GM21717 (cell line): ENCODE measurements at regions not wholly inside any gene's neighbourhood (a gene's known extent, or its start where the extent isn't known, plus 50 kb on each side); places are given as distances from the start of the nearest gene placed in this dataset.
"Not testable (repeated sequence)": the region's sequence is repeated elsewhere in the genome, so short reads cannot be mapped to it uniquely, and the experiment has no call there.

Source experiments
- ATAC-seq: cut with Tn5 transposase; IDR thresholded peaks from one replicate; pipeline ENCODE4 v1.9.1; 2021; ENCODE audit warnings: mild to moderate bottlenecking, moderate library complexity; ENCODE audit not compliant: unreplicated experiment

DNA sequence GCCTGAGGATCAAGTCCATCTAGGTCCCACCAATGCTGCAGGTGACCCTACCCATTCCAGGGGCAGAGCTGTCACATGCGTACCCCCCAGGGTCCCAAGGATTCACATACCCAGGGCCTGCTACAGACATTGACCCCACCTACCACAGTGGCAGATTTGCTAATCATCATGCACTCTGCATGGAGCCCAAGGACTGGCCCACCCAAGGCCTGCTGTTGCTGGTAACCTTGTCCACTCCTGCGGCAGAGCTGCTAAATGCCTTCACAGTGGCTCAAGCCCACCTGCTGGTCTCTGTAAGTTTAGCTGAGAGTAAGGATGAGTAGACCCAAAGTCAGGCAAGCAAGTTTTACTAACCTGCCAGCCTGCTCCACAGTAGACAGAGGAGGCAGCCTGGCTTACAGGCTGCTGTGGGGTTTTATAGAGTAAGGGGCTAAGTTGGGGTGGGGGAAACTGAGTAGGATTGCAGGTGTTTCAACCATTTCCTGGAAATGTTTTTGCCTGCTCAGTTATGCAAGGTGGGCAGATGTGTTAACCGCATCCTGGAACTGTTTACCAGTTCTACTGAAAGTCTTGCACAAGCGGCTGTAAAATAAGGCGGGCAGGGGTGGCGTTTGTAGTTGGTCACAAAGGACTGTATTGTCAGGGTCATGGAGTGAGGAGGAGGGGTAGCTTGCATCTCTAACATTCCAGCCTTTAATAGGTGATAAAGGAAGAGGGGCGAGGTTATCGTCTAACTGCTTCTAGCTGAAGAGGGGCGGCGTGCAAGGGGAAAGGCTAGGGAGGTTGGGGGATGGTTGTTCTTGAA is 2163.5 kb upstream of the WWC1 start:
- ATAC-seq = no peak

DNA sequence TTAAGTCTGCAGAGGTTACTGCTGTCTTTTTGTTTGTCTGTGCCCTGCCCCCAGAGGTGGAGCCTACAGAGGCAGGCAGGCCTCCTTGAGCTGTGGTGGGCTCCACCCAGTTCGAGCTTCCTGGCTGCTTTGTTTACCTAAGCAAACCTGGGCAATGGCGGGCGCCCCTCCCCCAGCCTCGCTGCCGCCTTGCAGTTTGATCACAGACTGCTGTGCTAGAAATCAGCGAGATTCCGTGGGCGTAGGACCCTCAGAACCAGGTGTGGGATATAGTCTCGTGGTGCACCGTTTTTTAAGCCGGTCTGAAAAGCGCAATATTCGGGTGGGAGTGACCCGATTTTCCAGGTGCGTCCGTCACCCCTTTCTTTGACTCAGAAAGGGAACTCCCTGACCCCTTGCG is 2146.3 kb upstream of the WWC1 start:
- not testable (repeated sequence) for ATAC-seq

DNA sequence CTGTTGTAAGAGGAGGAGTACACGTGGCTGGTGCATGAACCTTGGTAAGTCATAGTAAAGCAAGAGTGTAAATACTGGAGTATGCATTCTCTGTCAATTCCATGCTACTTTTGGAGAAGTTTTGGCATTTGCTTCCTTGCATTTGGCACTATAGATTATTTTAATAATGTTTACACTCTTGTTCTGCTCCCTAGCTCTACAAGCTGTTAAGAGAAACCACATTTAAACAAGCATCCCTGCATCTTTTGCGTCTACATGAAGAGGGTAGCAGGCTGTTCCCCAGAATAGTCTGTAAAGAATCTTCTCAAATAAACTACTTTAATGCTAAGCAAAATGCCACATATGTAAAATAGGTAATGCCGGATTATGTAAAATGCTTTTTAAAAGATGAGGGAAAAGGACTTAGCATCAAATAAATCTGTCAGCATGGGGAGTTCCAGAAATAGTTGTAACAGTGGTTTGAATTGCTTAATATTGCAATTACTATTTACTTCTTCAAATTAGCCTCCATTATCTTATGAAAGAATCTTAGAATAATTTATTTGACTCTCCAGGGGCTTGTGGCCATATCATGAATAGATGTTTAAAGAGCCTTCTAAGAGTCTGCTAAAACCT is 2127.3 kb upstream of the WWC1 start:
- ATAC-seq = no peak

DNA sequence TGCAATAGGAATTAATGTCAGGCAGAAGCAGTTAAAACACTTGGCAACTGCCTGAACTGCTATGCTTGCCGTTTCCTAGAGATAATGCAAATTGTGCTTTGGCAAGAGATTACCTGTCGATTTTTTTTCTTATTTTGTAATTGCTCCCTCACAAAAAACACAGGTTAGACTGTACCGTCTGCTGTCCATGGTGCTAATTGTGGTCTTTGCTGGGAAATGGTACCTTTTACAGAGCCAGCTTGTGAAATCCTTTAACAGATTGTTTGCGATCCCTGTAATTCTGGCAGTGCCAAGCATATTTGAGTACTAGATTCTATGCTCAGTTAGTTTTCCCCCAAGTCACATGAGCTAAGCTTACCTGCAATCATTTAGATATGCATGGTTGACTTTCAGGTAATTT is 2125.8 kb upstream of the WWC1 start:
- ATAC-seq = no peak

DNA sequence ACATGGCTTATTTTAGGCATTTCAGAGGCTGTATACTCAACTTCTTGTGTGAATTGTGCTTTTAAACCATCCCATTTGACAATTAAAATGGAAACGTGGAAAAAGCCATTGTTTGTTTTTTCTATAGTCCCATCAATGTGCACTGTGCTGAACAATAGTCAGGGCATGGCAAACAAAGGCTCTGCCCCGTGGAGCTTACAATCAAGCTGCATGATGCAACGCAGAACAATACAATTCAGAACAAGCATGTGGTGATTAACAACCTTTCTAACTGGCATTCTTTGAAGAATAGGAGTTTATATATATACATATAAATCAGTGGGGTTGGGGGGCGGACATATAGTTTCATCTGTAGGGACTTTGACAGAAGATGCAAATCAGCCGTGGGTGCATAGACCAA is 2125.4 kb upstream of the WWC1 start:
- ATAC-seq = no peak

DNA sequence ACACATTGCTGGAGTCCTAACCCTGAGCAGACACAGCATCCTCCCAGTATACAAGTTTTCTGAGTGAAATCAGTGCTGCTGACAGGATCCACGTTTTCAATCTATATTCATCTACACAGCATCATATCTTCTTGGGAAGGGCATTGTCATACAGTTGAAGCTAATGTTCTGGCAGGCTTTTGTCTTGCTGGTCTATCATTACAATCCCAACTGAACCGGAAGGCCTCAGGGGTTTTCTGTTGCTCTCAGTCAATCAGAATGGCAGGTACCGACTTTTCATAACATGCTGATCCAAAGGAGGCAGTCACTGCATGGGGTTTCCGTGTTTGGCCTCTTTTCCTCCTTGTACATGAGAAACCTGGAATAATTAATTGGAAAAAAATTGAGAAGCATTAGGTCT is 2118.8 kb upstream of the WWC1 start:
- ATAC-seq = no peak

DNA sequence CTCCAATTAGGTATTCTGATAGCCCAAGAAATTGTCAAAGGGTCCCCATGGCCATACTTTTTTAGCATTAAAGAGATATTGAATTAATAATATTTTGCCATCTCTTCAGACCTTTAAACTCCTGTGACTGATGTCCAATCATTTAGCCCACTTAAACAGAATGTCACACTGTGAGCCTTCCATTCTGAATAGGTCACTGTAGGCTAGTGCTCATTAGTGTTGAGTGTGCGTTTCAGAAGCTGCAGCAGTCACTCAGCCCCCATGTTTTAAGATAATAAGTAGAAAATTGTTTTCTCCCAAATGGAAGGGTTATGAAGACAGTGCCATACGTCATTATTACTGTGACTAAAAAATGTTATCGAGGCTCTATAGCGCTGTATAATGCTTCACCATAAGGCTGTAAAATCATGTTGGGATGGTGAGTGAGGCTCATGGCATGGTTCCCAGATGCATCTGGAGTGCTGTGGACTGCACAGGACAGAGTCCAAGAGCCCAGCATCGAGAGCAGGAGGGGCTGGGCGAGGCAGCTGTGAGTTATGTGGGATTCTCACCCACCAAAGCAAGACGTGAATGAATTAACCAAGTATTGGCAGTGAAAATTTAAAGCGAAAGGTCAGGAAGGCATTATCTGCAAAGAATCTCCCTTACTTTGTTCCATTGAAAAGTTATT is 2112.9 kb upstream of the WWC1 start:
- ATAC-seq = no peak

DNA sequence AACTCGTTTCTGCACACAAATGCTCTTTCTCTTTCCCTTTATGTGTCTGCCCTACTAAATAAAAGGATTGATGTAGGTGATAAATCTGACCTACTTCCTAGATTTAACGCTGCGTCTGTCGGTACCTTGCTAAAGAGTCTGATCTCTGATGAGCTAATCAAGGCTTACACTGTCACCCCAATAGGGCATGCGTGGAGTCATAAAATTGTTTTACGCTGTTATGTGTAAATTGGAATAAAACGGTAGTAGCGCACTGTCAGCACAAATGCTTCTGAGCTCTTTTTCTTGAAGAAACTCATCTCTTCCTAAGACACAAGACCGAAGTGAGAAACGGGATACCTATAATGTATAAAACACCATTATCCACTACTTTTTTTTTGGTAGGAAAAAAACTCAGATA is 2106.3 kb upstream of the WWC1 start:
- ATAC-seq = no peak

DNA sequence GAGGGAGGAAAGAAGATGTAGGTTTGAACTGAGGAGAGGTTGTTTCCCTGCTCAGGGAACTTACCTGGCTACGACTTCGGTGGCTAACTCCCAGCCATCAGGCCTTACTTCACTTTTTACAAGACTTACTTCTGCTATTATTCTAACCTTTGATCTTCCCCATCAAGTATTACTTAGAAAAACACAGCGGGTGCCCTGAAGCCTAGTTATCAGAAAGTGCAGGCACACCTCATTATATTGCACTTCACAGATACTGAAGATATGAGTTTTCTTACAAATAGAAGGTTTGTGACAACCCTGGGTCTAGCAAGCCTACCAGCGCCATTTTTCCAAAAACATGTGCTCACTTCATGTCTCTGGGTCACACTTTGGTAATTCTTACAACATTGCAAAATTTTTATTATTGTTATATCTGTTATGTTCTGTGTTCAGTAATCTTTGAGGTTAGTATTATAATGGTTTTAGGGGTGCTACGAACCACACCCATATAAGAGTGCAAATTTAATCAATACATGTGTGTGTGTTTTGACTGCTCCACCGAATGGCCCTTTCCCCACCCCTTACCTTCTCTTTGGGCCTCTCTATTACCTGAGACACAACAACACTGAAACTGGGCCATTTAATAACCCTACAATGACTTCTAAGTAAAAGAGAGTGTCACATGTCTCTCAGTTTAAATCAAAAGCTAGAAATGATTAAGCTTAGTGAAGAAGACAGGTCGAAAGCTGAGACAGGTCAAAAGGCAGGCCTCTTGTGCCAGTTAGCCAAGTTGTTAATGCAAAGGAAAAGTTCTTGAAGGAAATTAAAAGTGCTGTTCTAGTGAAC is 2102.7 kb upstream of the WWC1 start:
- no peak for ATAC-seq

DNA sequence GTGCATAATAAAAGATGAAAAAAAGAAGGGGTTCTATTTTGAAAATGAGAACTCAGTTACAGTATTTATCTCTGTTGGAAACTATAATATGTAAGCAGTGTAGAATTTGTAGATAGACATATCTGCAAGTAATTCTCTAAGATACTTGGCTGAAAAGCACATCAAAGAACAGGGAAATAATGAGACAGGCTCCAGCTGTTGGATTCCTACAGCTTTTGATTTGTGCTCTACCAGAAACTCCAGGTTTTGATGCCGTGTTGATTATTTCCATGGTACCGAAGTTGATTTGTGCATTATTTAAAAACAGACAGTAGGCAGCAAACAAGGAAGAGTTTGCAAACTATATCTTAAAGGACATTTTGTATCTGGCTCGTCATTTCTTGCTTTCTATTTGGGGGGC is 2098.7 kb upstream of the WWC1 start:
- ATAC-seq = no peak

DNA sequence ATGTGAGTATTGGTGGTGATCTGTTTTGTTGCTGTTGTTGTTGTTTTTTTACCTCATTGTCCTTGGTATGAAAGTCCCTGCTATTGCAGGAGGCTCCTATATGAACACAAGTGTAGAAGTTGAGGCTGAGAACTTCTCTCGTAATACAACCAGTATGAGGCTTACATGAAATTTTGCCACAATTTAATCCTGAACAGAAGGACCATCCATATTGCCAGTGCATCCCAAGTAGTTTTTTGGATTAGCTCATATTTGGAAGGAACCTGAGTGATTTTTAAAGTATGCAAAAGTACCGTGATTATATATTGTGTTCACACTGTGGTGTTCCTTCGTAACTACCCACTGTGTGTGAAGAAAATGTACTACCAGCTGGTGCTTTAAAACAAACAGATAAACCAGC is 2095.5 kb upstream of the WWC1 start:
- no peak for ATAC-seq

DNA sequence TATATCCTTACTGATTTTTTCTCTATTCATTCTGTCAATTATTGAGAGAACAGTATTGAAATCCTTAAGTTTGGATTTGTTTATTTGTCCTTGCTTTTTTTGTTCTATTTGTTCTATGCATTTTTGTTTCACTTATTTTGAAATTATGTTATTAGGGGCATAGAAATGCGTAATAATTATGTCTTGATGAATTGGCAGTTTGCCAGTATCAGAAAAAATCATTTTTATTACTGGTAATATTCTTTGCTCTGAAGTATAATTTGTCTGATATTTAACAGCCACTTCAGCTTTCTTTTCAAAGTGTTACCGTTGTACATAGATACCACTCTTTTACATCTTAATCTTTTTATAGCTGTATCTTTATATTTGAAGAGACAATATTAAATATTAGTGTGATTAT is 2090.9 kb upstream of the WWC1 start:
- no peak for ATAC-seq

DNA sequence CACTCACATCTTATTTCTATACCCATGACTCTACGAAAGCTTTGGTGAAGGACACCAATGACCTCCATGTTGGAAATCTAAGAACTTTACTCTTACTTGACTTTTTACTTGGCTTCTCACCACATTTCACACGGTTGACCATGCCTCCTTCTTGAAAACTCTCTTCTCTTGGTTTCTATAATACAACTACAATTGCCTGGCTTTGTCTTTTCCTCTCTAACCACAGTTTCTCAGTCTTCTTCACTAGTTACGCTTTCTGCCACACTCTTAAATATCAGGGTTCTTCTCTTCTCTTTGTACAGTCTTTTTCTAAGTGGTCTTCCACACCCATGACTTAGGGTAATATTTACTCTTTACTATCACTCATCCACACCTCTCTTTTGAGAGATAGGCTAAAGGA is 2079.8 kb upstream of the WWC1 start:
- ATAC-seq = no peak

DNA sequence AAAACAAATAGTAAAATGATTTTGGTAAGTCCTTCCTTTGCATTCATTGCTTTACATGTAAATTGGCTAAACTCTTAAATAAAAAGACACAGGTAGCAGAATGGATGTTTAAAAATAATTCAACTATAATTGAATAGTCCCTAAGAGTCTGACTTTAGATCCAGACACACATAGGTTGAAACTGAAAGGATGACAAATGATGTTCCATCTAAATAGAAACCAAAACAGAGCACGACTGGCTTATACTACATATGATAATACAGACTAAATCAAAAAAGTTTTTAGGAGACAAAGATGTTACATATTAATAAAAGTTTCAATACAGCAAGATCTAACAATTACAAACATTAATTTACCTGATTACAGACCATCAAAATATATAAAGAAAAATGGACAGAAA is 2055.1 kb upstream of the WWC1 start:
- ATAC-seq = no peak

DNA sequence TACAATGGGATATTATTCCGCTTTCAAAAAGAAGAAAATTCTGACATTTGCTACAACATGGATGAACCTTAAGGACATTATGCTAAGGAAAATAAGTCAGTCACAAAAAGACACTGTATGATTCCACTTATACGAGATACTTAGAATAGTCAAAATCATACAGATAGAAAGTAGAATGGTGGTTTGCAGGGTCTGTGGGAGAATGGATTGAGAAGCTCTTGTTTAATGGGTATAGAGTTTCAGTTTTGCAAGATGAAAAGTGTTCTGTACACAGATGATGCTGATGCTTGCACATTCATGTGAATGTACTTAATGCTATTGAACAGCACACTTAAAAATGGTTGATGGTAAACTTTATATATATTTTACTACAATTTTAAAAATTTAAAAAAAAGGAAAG is 2050.7 kb upstream of the WWC1 start:
- no peak for ATAC-seq

DNA sequence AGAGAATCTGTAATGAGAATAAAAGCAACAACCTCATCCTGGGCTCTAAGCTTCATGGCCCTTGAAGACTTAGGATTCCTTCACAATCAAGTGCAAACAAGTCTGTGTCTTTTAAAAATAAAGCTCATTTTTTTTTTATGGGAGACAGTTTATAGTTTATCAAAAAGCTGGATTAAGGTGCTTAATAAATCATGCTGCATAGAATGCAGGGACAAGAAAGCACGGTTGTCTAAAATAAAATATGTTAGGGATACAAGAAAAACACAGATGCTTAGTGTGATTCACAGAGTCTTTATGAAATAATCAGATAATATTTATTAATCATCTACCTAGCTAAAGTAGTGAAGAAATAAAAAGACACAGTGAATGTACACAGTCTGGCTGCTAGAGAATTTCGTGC is 2045.9 kb upstream of the WWC1 start:
- no peak for ATAC-seq

DNA sequence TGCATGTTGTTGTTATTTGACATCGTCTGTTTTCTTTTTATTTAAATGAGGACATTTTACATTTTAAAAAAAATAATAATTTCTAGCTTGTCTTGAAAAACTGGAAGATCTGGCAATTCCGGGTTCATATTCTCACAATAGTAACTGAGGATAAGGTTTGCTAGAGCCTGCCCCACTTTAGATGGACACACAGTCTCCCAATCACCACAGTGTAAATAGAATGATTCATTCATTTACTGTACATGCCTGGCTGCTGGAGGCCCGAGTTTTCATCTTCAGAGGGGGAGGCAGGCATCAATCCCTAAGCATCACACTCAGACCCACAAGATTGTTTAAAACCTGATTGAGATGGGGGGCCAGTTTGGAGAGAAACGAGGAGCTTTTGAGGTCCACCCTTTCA is 2039.7 kb upstream of the WWC1 start:
- no peak for ATAC-seq

DNA sequence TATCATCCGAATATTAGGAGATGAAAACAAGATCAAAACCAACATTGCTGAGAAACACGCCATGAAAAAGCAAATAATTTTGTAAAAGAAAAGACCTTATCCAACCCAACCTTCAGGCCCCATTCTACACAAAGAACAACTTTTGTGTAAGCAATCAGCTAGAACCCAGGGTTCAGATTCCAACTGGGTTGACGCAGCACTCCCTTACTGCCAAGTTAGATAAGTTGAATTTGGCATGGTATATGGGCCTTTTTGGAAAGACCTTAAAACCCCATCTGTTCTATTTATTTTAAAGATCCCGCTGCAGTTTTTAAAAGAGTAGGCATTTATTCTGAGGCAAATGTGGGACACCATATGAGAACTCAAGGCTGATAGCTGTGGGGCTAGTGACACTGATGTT is 2033.8 kb upstream of the WWC1 start:
- no peak for ATAC-seq

DNA sequence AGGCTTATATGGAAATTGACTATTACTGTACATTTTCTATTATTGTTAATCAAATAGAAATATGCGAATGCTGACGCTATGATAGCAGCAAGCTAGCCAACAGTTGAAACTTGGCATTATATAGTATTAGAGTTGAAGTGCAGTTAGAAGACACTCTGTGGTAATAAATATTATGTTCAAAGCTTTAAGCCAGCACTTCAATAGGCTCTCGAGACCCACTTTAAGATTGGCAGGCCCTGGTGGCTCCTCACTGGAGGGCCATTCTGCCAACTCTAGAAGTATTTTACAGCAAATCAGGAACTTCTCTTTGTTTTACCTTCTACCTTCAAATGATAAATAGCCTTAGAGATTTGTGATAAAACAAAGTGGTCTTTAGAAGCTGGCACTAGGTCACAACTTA is 2029.0 kb upstream of the WWC1 start:
- ATAC-seq = no peak

DNA sequence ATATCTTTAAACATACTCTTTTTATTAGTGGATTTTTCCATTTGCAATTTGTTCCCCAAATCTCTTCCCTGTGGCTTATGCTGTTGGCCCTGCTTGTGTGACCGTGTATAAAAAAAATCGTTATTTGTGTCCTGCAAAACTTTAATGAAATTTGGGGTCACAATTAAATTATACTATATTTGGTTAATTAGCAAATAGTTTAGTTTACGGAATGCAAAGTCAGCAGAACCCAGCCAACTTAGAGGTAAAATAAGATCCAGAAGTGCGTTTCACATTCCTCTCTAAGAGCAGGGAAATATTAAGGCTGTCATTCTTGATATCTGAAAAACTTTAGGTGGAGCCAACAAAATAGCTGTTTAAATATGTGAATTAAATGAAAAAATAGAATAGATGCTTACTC is 2023.5 kb upstream of the WWC1 start:
- no peak for ATAC-seq

DNA sequence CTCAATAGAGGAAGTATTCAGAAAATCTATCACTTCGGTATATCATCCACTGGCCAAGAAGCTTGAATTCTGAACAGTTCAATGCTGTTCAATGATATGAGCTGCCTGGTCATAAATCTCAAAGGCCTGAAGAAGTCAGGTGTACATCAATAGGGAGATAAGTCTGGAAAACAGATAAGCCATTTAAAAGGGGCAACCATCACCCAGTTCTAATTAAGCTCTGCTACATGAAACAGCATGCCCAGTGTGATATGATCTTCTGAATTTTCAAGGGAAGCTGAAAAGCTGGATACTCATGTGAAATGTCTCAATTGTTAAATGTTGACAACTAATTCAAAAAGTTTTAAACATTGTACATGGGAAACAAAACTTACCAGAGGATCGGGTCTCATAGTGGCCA is 2020.7 kb upstream of the WWC1 start:
- no peak for ATAC-seq
